Activated naive CD4-positive, alpha-beta T cell treated with anti-CD3 and anti-CD28 coated beads, Interleukin-2, amount 50 U/mL, for 24 hours (primary cell): ENCODE measurements at regions not wholly inside any gene's neighbourhood (a gene's known extent, or its start where the extent isn't known, plus 50 kb on each side); places are given as distances from the start of the nearest gene placed in this dataset.

Source experiments
- H3K27ac Mint-ChIP-seq: one replicate; pipeline ENCODE4 v1.8.0; 2021; ENCODE audit warnings: mild to moderate bottlenecking, mixed read lengths
- H3K27me3 Mint-ChIP-seq: one replicate; pipeline ENCODE4 v1.8.0; 2021; ENCODE audit warnings: mixed read lengths
- H3K36me3 Mint-ChIP-seq: one replicate; pipeline ENCODE4 v1.8.0; 2021; ENCODE audit warnings: mixed read lengths
- H3K4me1 Mint-ChIP-seq: one replicate; pipeline ENCODE4 v1.8.0; 2021; ENCODE audit warnings: mixed read lengths
- H3K4me3 Mint-ChIP-seq: one replicate; pipeline ENCODE4 v1.8.0; 2021; ENCODE audit warnings: mild to moderate bottlenecking, mixed read lengths
- H3K9me3 Mint-ChIP-seq: one replicate; pipeline ENCODE4 v1.8.0; 2021; ENCODE audit warnings: mixed read lengths

- no peak overlapping the region for H3K27ac Mint-ChIP-seq
- H3K4me3 Mint-ChIP-seq: no peak overlapping the region
- no peaks in the 10 kb centered on the region for H3K36me3 Mint-ChIP-seq
- H3K27me3 Mint-ChIP-seq: no peaks in the 10 kb centered on the region
- H3K9me3 Mint-ChIP-seq: no peaks in the 10 kb centered on the region
- H3K4me1 Mint-ChIP-seq: no peaks in the 10 kb centered on the region
Observed at GRCh38 chr2:5484868-5485267, 207.3 kb upstream of the SOX11 start.

- H3K4me3 Mint-ChIP-seq: no peak overlapping the region
- no peaks in the 10 kb centered on the region for H3K9me3 Mint-ChIP-seq
- H3K27ac Mint-ChIP-seq: no peak overlapping the region
- no peaks in the 10 kb centered on the region for H3K36me3 Mint-ChIP-seq
- no peaks in the 10 kb centered on the region for H3K4me1 Mint-ChIP-seq
- no peaks in the 10 kb centered on the region for H3K27me3 Mint-ChIP-seq
Observed at GRCh38 chr2:5491523-5491922, 200.7 kb upstream of the SOX11 start.

- no peaks in the 10 kb centered on the region for H3K4me1 Mint-ChIP-seq
- H3K27ac Mint-ChIP-seq: no peak overlapping the region
- H3K9me3 Mint-ChIP-seq: no peaks in the 10 kb centered on the region
- H3K27me3 Mint-ChIP-seq: no peaks in the 10 kb centered on the region
- no peak overlapping the region for H3K4me3 Mint-ChIP-seq
- no peaks in the 10 kb centered on the region for H3K36me3 Mint-ChIP-seq
Observed at GRCh38 chr2:5493256-5493655, 198.9 kb upstream of the SOX11 start.

DNA sequence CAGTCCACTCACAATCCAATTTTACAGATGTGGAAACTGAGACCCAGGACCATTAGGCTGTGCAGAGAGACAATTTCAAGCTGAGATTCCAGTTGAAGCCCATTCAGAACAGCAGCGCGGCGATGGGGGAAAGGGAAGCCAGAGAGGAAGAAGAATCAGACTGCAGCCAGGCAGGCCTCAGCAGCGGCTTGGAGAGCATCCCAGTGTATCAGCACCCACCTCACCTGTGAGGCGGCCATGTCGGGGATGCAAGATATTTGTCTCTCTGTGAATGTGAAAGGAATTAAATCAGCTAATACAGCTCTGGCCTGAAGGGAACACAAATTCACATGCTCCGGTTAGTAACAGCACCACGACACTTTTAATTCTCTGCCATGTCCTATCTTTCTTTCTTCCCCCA lies 198.0 kb upstream of the SOX11 start:
- H3K9me3 Mint-ChIP-seq: no peaks in the 10 kb centered on the region
- no peaks in the 10 kb centered on the region for H3K4me1 Mint-ChIP-seq
- no peak overlapping the region for H3K27ac Mint-ChIP-seq
- no peaks in the 10 kb centered on the region for H3K27me3 Mint-ChIP-seq
- no peaks in the 10 kb centered on the region for H3K36me3 Mint-ChIP-seq
- no peak overlapping the region for H3K4me3 Mint-ChIP-seq

DNA sequence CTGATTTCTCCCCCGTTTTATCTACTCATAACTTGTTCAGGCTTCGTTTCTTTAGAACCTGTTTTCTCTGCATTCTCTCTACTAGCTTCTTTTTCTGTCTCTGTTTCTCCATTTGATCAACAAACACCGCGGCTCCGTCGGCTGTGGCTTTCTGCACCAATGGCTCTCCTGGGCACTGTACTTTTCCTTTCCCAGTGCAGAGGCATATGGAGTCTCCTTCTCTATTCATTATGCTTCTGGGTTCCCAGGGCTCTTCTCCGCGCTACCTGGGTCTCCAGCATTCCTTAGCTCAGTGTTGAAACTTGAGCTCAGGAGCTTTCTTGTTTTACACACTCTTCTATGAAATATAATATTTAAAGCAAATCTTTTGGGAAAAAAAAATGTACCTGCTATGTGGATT lies 196.6 kb upstream of the SOX11 start:
- Mint-ChIP-seq H3K36me3 (no peaks in the 10 kb centered on the region), H3K4me1 (no peaks in the 10 kb centered on the region), H3K4me3 (no peak overlapping the region), H3K27ac (no peak overlapping the region), H3K9me3 (no peaks in the 10 kb centered on the region), H3K27me3 (no peaks in the 10 kb centered on the region)

DNA sequence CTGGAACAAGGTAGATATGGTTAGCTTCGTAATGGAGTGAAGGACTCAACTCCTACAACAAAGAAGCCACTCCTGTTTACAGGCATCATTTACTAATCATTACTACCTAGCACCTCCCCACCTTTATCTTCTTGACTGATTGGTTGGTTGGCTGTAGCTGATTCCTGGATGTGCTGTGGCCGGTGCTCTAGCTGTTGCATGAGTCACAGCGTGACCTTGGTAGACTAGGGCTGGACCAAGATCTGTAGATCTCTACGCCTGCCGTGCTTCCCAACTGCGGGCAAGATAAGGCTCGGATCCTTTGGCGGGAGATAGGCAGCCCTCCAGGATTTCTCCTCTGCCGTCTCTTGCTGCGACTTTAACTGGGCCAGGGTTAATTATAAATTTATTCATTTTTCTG lies 194.3 kb upstream of the SOX11 start:
- H3K4me1 Mint-ChIP-seq: no peaks in the 10 kb centered on the region
- H3K4me3 Mint-ChIP-seq: no peak overlapping the region
- no peaks in the 10 kb centered on the region for H3K27me3 Mint-ChIP-seq
- H3K36me3 Mint-ChIP-seq: no peaks in the 10 kb centered on the region
- H3K27ac Mint-ChIP-seq: no peak overlapping the region
- H3K9me3 Mint-ChIP-seq: no peaks in the 10 kb centered on the region

DNA sequence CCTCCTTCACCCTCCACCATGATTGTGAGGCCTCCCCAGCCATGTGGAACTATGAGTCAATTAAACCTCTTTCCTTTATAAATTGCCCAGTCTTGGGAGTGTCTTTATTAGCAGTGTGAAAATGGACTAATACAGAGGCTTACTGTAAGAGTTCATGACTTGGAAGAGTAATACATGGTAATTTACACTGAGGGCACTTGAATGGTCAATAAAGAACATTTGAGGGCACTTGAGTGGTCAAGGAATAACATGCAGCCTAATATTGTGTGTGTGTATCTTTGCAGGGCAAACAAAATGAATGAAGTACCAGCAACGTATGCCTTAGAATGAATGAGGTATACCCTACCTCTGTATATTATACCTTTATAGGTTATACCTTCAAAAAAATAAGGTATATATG lies 190.4 kb upstream of the SOX11 start:
- no peaks in the 10 kb centered on the region for H3K27me3 Mint-ChIP-seq
- no peaks in the 10 kb centered on the region for H3K9me3 Mint-ChIP-seq
- H3K4me1 Mint-ChIP-seq: no peaks in the 10 kb centered on the region
- no peaks in the 10 kb centered on the region for H3K36me3 Mint-ChIP-seq
- no peak overlapping the region for H3K27ac Mint-ChIP-seq
- no peak overlapping the region for H3K4me3 Mint-ChIP-seq

DNA sequence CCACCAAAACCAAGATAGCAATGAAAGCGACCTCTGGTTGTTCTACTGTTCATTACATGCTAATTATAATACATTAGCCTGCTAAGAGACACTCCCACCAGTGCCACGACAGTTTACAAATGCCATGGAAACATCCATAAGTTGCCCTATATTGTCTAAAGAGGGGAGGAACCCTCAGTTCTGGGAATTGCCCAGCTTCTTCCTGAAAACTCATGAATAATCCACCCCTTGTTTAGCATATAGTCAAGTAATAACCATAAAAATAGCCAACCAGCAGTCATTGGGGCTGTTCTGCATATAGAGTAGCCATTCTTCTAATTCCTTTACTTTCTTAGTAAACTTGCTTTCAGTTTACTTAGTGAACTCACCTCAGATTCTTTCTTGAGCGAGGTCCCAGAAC lies 189.8 kb upstream of the SOX11 start:
- Mint-ChIP-seq H3K9me3 (no peaks in the 10 kb centered on the region), H3K4me1 (no peaks in the 10 kb centered on the region), H3K27me3 (no peaks in the 10 kb centered on the region), H3K36me3 (no peaks in the 10 kb centered on the region), H3K27ac (no peak overlapping the region), H3K4me3 (no peak overlapping the region)

- Mint-ChIP-seq H3K27ac (no peak overlapping the region), H3K9me3 (no peaks in the 10 kb centered on the region), H3K4me3 (no peak overlapping the region), H3K4me1 (no peaks in the 10 kb centered on the region), H3K27me3 (no peaks in the 10 kb centered on the region), H3K36me3 (no peaks in the 10 kb centered on the region)
Observed at GRCh38 chr2:5504756-5505155, 187.4 kb upstream of the SOX11 start.

DNA sequence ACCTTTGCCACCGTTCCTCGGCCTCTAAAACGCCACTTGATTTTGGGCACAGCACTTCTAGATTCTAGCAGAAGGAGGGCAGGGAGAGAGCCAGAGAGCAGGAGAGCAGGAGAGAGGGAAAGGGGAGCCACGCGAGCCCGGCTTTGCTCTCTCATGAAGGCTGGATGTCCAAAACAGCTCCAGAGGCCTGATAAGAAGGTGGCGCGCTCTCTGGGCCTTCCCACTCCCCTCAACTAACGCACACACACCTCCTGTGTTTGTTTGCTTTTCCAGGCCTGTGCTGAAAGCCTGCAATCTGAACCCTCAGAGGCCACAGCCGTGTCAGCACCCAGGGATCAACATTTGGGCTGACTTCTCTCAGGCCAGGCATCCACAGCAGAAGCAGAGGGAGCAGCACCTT lies 184.8 kb upstream of the SOX11 start:
- no peaks in the 10 kb centered on the region for H3K27me3 Mint-ChIP-seq
- H3K4me3 Mint-ChIP-seq: no peak overlapping the region
- no peak overlapping the region for H3K27ac Mint-ChIP-seq
- no peaks in the 10 kb centered on the region for H3K36me3 Mint-ChIP-seq
- no peaks in the 10 kb centered on the region for H3K4me1 Mint-ChIP-seq
- no peaks in the 10 kb centered on the region for H3K9me3 Mint-ChIP-seq

DNA sequence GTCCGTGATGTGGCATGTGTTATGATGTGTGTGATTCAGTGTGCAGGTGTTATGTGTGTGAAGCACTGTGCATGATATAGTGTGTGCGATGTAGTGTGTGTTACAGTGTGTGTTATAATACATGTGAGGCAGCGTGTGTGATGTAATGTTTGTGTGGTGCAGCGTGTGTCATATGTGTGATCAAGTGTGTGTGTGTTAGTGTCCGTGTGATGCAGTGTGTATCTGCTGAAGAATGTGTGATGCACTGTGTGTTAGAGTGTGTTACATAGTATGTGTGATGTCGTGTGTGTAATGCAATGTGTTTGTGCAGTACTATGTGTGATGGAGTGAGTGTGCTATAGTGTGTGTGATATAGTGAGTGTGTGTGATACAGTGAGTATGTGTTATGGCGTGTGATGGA lies 182.8 kb upstream of the SOX11 start:
- Mint-ChIP-seq H3K4me3 (no peak overlapping the region), H3K27ac (no peak overlapping the region), H3K9me3 (no peaks in the 10 kb centered on the region), H3K4me1 (no peaks in the 10 kb centered on the region), H3K36me3 (no peaks in the 10 kb centered on the region), H3K27me3 (no peaks in the 10 kb centered on the region)

DNA sequence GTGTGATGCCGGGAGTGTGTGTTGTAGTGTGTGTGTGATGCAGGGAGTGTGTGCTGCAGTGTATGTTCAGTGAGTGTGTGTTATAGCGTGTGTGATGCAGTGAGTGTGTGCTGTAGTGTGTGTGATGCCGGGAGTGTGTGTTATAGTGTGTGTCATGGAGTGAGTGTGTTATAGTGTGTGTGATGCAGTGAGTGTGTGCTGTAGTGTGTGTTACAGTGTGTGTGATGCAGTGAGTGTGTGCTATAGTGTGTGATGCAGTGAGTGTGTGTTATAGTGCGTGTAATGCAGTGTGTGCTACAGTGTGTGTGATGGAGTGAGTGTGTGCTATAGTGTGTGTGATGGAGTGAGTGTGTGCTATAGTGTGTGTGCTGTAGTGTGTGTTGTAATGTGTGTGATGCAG lies 182.1 kb upstream of the SOX11 start:
- Mint-ChIP-seq H3K27me3 (no peaks in the 10 kb centered on the region), H3K4me3 (no peak overlapping the region), H3K4me1 (no peaks in the 10 kb centered on the region), H3K9me3 (no peaks in the 10 kb centered on the region), H3K36me3 (no peaks in the 10 kb centered on the region), H3K27ac (no peak overlapping the region)

GRCh38 chr2:5515693-5516092 lies 176.5 kb upstream of the SOX11 start:
- Mint-ChIP-seq H3K4me1 (no peaks in the 10 kb centered on the region), H3K36me3 (no peaks in the 10 kb centered on the region), H3K27ac (no peak overlapping the region), H3K27me3 (no peaks in the 10 kb centered on the region), H3K4me3 (no peak overlapping the region), H3K9me3 (no peaks in the 10 kb centered on the region)

DNA sequence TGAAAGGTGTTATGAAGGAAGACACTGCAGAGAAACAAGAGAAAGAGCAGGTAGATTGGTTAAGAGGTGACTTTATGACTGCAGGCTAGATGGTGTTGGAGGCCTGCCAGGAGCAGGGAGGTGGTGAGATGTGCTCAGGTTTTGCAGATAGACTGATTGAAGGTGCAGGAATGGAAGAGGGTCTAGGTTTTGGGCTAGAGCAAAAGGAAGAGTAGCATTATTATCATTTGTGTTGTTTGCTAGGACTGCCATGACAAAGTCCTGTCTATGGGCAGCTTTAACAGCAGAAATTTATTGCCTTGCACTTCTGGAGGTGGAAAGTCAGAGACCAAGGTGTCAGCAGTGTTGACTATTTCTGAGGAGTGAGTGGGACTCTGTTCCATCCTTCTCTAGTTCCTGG lies 172.9 kb upstream of the SOX11 start:
- Mint-ChIP-seq H3K9me3 (peaks cover 3% of the 10 kb centered on the region), H3K27ac (no peak overlapping the region), H3K4me3 (no peak overlapping the region), H3K4me1 (no peaks in the 10 kb centered on the region), H3K27me3 (no peaks in the 10 kb centered on the region), H3K36me3 (no peaks in the 10 kb centered on the region)

DNA sequence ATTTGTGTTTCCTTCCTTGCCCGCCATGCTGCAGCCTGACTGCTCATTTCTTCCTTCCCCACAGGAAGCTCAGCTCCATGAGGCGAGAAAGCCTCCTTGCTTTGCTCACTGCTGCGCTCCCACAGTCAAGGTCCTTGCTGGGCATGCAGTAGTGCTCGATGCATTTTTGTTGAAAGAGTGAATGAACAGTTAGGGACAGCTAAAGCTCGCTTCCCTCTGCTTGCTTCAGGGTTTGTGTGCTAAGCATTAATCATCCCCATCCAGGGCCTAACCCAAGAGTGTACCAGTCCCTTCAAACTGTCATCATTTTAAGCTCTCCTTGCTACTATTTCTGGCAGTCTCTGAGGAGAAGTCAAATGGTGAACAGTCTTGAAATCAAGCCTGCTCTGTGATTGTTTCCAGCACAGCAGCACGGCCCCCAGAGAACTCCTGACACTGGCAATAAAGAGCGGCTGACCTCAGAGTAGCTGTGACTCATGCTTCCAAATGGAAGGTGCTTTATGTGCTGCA lies 171.7 kb upstream of the SOX11 start:
- Mint-ChIP-seq H3K36me3 (no peaks in the 10 kb centered on the region), H3K27me3 (no peaks in the 10 kb centered on the region), H3K27ac (no peak overlapping the region), H3K4me1 (no peaks in the 10 kb centered on the region), H3K4me3 (no peak overlapping the region), H3K9me3 (peaks cover 4% of the 10 kb centered on the region)

DNA sequence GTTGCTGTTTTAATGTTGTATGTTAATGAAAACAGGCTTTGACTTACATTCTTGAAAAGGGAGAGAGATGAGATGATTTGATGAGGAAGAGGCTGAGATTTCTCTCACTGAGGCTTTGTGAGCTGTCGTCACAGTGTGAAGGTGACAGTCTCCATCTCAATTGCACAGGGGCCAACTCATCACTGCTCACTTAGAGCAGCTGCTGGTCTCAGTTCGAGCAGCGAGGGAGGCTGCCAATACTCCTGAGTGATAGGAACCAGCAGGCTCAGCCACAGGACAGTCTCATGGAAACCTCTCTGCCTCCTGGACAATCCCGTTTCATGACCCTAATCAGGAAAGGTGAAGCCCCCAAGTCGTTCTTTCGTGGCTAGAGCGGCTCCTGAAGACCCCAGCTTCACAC lies 170.7 kb upstream of the SOX11 start:
- peaks cover 4% of the 10 kb centered on the region for H3K9me3 Mint-ChIP-seq
- H3K4me1 Mint-ChIP-seq: no peaks in the 10 kb centered on the region
- no peak overlapping the region for H3K4me3 Mint-ChIP-seq
- H3K27ac Mint-ChIP-seq: no peak overlapping the region
- no peaks in the 10 kb centered on the region for H3K27me3 Mint-ChIP-seq
- no peaks in the 10 kb centered on the region for H3K36me3 Mint-ChIP-seq

DNA sequence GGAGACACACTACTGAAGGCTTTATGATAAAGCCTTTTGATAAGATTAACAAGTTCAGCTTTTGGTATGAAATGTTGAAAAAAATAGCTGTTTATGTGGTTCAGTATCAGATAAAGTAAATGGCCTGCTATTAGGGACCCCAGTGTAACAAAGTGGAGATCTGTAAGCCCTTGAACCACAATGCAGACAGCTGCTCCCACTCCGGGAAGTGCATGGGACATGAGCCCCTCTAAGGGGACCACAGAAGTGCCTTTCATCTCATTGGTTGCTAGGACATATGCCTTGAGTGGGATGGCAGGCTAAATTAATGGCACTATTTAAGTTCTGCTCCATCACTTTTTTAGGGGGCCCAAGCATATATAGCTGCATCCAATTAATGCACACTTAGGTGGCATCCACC lies 167.6 kb upstream of the SOX11 start:
- peaks cover 4% of the 10 kb centered on the region for H3K9me3 Mint-ChIP-seq
- H3K4me1 Mint-ChIP-seq: no peaks in the 10 kb centered on the region
- H3K36me3 Mint-ChIP-seq: no peaks in the 10 kb centered on the region
- H3K4me3 Mint-ChIP-seq: no peak overlapping the region
- H3K27me3 Mint-ChIP-seq: no peaks in the 10 kb centered on the region
- no peak overlapping the region for H3K27ac Mint-ChIP-seq
